Breast epithelium (tissue), 4 donors: ENCODE measurements at regions not wholly inside any gene's neighbourhood (a gene's known extent, or its start where the extent isn't known, plus 50 kb on each side); places are given as distances from the start of the nearest gene placed in this dataset.

Source experiments
- DNase-seq, 2 donors: peaks; one replicate each; pipeline ENCODE4 v3.0.0-alpha.2; 2019; ENCODE audit warnings: low spot score in 2 of 2
- H3K27ac ChIP-seq, 2 donors: fragments of 200-600 bp; sonication (generic) in 1 of 2; one replicate each; pipeline ENCODE4 v1.5.1; 2016 to 2019; ENCODE audit warnings: mild to moderate bottlenecking in 1 of 2
- H3K27me3 ChIP-seq, 2 donors: fragments of 200-600 bp; sonication (generic) in 1 of 2; one replicate each; pipeline versions ENCODE4 v1.5.1 to v1.6.0; 2017 to 2019; ENCODE audit warnings: control low read depth in 1 of 2, mild to moderate bottlenecking in 1 of 2
- H3K36me3 ChIP-seq: fragments of 200-600 bp; one replicate; pipeline ENCODE4 v1.5.1; 2019
- H3K4me1 ChIP-seq, 2 donors: fragments of 200-600 bp; sonication (generic); one replicate each; pipeline ENCODE4 v1.5.1; 2016 to 2019; ENCODE audit warnings: control low read depth in 1 of 2
- H3K4me3 ChIP-seq, 3 donors: fragments of 200-600 bp; sonication (generic); 1 replicate in 2 of 3; 2 replicates in 1 of 3; pipeline ENCODE4 v1.5.1; 2016 to 2019; ENCODE audit warnings: mild to moderate bottlenecking in 3 of 3, moderate library complexity in 2 of 3
- H3K9me3 ChIP-seq, 2 donors: fragments of 200-600 bp; sonication (generic) in 1 of 2; one replicate each; pipeline ENCODE4 v1.5.1; 2016 to 2019; ENCODE audit warnings: control low read depth in 1 of 2
- CTCF ChIP-seq, 3 donors: fragments of 450-650 bp; IDR thresholded peaks; one replicate each; pipeline ENCODE4 v1.5.1; 2016 to 2017; ENCODE audit warnings: antibody characterized with exemption in 3 of 3, mild to moderate bottlenecking in 3 of 3, moderate library complexity in 3 of 3
- POLR2A ChIP-seq: fragments of 450-650 bp; IDR thresholded peaks from one replicate; pipeline ENCODE4 v1.6.1; 2016; ENCODE audit warnings: antibody characterized with exemption, mild to moderate bottlenecking, moderate library complexity
- POLR2AphosphoS5 ChIP-seq, 3 donors: sonication (generic); formaldehyde crosslinking; IDR thresholded peaks; one replicate each; pipeline ENCODE4 v1.6.1; 2017; ENCODE audit warnings: antibody characterized with exemption in 3 of 3
- intact Hi-C: fragments of 100-400 bp; cut with DNase I; formaldehyde crosslinking; loops from one replicate; pipeline ENCODE4 v1.15.1; 2023; ENCODE audit warnings: low total_unique reads

GRCh38 chr13:111557921-111558699, 237.7 kb downstream of the TEX29 start:
- intact Hi-C loops, result loop anchor here (10.0 kb wide), 1 partner anchor 767 kb away; no protein-coding TSS in a partner anchor
- H3K9me3 ChIP-seq, result no peaks in the 10 kb centered on the region

DNA sequence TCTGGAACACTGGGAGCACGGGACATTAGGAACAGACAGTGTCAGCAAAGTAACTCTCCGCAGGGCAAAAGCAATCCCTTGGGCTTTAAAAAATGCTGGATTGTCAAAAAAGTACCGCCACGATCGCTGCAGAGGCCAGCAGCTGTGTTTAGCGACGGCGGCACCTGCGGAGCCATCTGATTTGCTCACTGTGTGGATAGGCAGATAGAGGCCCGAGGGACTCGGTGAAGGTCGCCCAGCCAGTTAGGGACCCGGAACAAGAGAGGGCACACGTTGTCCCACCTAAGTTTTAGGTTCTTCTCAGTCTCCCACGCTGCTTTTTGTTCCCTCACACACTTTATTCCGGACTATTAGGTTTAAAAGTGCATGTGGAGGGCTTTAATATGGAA, 238.3 kb downstream of the TEX29 start:
- peaks cover 0 to 16% of the 10 kb centered on the region in 2 donors for H3K27me3 ChIP-seq
- intact Hi-C loops, result loop anchor here (10.0 kb wide), 1 partner anchor 766 kb away; no protein-coding TSS in a partner anchor
- no peaks in the 10 kb centered on the region for H3K9me3 ChIP-seq
- no peaks in the 10 kb centered on the region for H3K4me1 ChIP-seq
- H3K27ac ChIP-seq, result no peak overlapping the region
- TF ChIP-seq POLR2A (no peak), CTCF (IDR thresholded peaks at IDR 0.05) (no peak), POLR2AphosphoS5 (IDR thresholded peaks at IDR 0.05) (no peak)
- H3K4me3 ChIP-seq, result no peak overlapping the region
- DNase-seq, result no peak
- no peaks in the 10 kb centered on the region for H3K36me3 ChIP-seq

More at GRCh38 chr13:111557921-111558699, 237.7 kb downstream of the TEX29 start:
- no peak overlapping the region for H3K4me3 ChIP-seq
- no peak for TF ChIP-seq POLR2AphosphoS5 (IDR thresholded peaks at IDR 0.05)
- no peak for TF ChIP-seq CTCF (IDR thresholded peaks at IDR 0.05)
- no peak for TF ChIP-seq POLR2A
- no peaks in the 10 kb centered on the region for H3K36me3 ChIP-seq
- H3K27ac ChIP-seq, result no peak overlapping the region
- H3K4me1 ChIP-seq, result no peaks in the 10 kb centered on the region
- no peak for DNase-seq
- peaks cover 0 to 13% of the 10 kb centered on the region in 2 donors for H3K27me3 ChIP-seq

GRCh38 chr13:111559612-111560403, 239.4 kb downstream of the TEX29 start:
- Histone ChIP-seq H3K27ac (no peak overlapping the region), H3K4me1 (no peaks in the 10 kb centered on the region), H3K9me3 (no peaks in the 10 kb centered on the region), H3K27me3 (peaks cover 0 to 27% of the 10 kb centered on the region in 2 donors), H3K4me3 (no peak overlapping the region), H3K36me3 (no peaks in the 10 kb centered on the region)
- TF ChIP-seq POLR2AphosphoS5 (IDR thresholded peaks at IDR 0.05), result no peak
- no peak for TF ChIP-seq CTCF (IDR thresholded peaks at IDR 0.05)
- no peak for TF ChIP-seq POLR2A
- intact Hi-C loops, result loop anchor here (10.0 kb wide), 1 partner anchor 765 kb away; no protein-coding TSS in a partner anchor
- DNase-seq, result no peak

DNA sequence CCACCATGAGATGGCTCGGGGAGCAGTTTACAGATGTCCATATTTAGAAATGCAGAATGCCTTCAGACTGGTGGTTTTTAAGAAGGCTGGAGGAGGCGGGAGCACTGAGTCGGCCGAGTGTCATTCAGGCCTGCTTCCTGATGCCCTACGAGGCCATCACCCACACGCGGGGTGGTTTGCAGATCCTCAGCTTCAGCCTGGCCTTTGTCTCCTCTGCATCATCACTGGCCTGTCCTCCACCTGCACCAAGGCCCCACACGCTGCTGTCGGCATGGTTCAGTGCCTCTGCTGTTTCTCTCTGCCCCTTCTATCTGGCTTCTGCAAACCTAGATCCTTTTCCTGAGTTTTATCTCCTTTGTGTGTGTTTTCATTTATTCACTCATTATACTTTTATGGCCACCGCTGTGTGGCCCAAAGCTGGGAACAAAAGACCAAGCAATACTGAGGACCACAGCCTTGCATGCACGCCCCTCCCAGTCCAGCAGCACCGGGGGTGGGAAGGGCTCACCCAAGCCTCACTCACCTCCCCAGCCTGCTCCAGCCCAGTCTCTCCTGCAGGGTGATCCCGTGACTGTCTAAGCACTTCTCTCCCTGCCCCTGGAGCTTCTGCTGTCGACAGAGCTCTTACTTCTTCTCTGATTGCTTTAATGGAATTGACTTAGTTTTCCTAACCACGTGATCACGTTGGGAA, 240.8 kb downstream of the TEX29 start:
- H3K9me3 ChIP-seq, result no peaks in the 10 kb centered on the region
- H3K4me3 ChIP-seq, result no peak overlapping the region
- no peaks in the 10 kb centered on the region for H3K36me3 ChIP-seq
- DNase-seq, result no peak
- TF ChIP-seq POLR2A (no peak), CTCF (IDR thresholded peaks at IDR 0.05) (no peak), POLR2AphosphoS5 (IDR thresholded peaks at IDR 0.05) (no peak)
- H3K4me1 ChIP-seq, result no peaks in the 10 kb centered on the region
- H3K27ac ChIP-seq, result no peak overlapping the region
- intact Hi-C loops, result no loop called here
- H3K27me3 ChIP-seq, result peaks cover 0 to 27% of the 10 kb centered on the region in 2 donors
